WTC11 (cell line): ENCODE measurements at regions not wholly inside any gene's neighbourhood (a gene's known extent, or its start where the extent isn't known, plus 50 kb on each side); places are given as distances from the start of the nearest gene placed in this dataset.

Experiments
- ATF6 ChIP-seq: sonication (generic); formaldehyde crosslinking; IDR thresholded peaks from 2 replicates; pipeline ENCODE4 v1.8.1; 2023; ENCODE audit warnings: mild to moderate bottlenecking, missing genetic modification reagents
- CTCF ChIP-seq: fragments of 200-600 bp; IDR thresholded peaks from 2 replicates; pipeline ENCODE4 v1.8.0; 2022; ENCODE audit warnings: antibody characterized with exemption
- E2F1 ChIP-seq: sonication (generic); formaldehyde crosslinking; IDR thresholded peaks from 2 replicates; pipeline ENCODE4 v1.8.0; 2022; ENCODE audit warnings: mild to moderate bottlenecking, missing genetic modification reagents
- ESRRA ChIP-seq: sonication (generic); formaldehyde crosslinking; IDR thresholded peaks from 2 replicates; pipeline ENCODE4 v1.8.1; 2022; ENCODE audit warnings: mild to moderate bottlenecking, missing genetic modification reagents, borderline replicate concordance
- MAX ChIP-seq: sonication (generic); formaldehyde crosslinking; IDR thresholded peaks from 2 replicates; pipeline ENCODE4 v1.8.0; 2022; ENCODE audit warnings: mild to moderate bottlenecking, missing genetic modification reagents
- SMAD3 ChIP-seq: sonication (generic); formaldehyde crosslinking; IDR thresholded peaks from 2 replicates; pipeline ENCODE4 v1.8.0; 2022; ENCODE audit warnings: missing genetic modification reagents, mild to moderate bottlenecking, borderline replicate concordance
- ZNF121 ChIP-seq: sonication (generic); formaldehyde crosslinking; IDR thresholded peaks from 2 replicates; pipeline ENCODE4 v1.8.0; 2023; ENCODE audit warnings: missing genetic modification reagents
- ZNF232 ChIP-seq: sonication (generic); formaldehyde crosslinking; IDR thresholded peaks from 2 replicates; pipeline ENCODE4 v1.8.0; 2022; ENCODE audit warnings: mild to moderate bottlenecking, missing genetic modification reagents
- TF ChIP-seq, protein P1 (sequence below): sonication (generic); formaldehyde crosslinking; IDR thresholded peaks from 2 replicates; pipeline ENCODE4 v1.8.0; 2023; ENCODE audit warnings: missing genetic modification reagents
- TF ChIP-seq, protein P2 (sequence below): sonication (generic); formaldehyde crosslinking; IDR thresholded peaks from 2 replicates; pipeline ENCODE4 v1.8.1; 2022; ENCODE audit warnings: mild to moderate bottlenecking, missing genetic modification reagents, moderate library complexity, borderline replicate concordance

DNA sequence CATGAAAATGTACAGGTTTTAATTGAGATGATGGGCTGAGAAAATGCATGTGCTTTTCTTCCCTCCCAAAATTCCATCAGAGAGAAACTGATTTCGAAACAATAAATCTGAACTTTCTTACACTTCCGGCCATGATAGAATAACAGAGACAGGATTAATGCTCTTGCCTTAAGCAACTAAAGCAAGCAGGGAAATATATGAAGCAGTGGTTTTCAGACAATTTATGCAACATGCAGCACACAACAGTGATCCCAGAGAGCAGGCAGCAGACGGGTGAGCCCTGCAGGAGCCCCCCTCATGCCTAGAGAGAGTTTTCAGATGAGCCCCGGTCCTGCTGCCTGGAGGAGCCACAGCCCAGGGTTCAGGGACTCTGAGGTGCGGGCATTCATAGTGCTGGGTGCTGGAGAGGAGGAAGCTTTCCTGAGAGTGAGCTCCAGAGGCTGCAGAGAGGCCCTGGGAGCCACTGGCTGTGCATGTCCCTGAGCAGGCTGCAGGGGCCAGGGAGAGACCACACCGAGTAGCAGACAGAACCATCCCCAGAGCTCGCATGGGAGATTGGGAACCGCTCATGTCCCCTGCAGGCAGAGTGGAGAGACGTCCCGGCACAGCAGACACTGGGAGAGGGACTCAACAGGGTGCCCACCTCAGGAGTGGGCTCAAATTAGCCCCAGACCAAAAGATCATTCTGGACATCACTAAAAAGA is 143.5 kb downstream of the OLFM1 start:
- TF ChIP-seq MAX (no peak), CTCF (no peak), E2F1 (CRISPR knock-in tag) (no peak), ESRRA (no peak), ZNF232 (CRISPR knock-in tag) (no peak), ATF6 (CRISPR knock-in tag) (no peak), ZNF121 (CRISPR knock-in tag) (no peak), SMAD3 (no peak)
- TF ChIP-seq, protein P1, sequence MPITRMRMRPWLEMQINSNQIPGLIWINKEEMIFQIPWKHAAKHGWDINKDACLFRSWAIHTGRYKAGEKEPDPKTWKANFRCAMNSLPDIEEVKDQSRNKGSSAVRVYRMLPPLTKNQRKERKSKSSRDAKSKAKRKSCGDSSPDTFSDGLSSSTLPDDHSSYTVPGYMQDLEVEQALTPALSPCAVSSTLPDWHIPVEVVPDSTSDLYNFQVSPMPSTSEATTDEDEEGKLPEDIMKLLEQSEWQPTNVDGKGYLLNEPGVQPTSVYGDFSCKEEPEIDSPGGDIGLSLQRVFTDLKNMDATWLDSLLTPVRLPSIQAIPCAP (CRISPR knock-in tag): no peak
- TF ChIP-seq, protein P2, sequence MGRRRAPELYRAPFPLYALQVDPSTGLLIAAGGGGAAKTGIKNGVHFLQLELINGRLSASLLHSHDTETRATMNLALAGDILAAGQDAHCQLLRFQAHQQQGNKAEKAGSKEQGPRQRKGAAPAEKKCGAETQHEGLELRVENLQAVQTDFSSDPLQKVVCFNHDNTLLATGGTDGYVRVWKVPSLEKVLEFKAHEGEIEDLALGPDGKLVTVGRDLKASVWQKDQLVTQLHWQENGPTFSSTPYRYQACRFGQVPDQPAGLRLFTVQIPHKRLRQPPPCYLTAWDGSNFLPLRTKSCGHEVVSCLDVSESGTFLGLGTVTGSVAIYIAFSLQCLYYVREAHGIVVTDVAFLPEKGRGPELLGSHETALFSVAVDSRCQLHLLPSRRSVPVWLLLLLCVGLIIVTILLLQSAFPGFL (CRISPR knock-in tag): no peak
